B cell (primary cell): ENCODE measurements at regions not wholly inside any gene's neighbourhood (a gene's known extent, or its start where the extent isn't known, plus 50 kb on each side); places are given as distances from the start of the nearest gene placed in this dataset.

Experiments used
- EZH2 ChIP-seq: IDR thresholded peaks from 2 replicates; pipeline ENCODE4 v1.6.1; 2012; ENCODE audit warnings: borderline replicate concordance, low read depth, mild to moderate bottlenecking, moderate library complexity, low read length; ENCODE audit not compliant: insufficient read depth, poor library complexity, severe bottlenecking
- TF ChIP-seq, protein P1 (sequence below): fragments of 200-600 bp; IDR thresholded peaks from one replicate; pipeline ENCODE4 v1.8.0; 2022; ENCODE audit warnings: antibody characterized with exemption, mild to moderate bottlenecking

DNA sequence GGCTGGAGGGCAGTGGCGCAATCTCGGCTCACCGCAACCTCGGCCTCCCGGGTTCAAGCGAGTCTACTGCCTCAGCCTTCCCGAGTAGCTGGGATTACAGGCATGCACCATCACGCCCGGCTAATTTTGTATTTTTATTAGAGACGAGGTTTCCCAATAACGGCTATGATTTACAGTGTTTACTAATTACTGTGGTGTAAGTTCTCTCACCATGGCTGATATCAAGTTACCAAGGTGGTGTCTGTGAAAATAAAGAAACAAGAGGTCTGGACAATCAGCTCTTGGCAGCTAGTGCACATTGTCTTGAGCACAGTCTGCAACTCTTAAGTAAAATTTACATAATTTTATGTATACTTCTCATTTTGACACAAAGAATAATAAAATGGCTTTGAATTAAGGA lies 385.5 kb upstream of the COX7C start:
- TF ChIP-seq, protein P1, sequence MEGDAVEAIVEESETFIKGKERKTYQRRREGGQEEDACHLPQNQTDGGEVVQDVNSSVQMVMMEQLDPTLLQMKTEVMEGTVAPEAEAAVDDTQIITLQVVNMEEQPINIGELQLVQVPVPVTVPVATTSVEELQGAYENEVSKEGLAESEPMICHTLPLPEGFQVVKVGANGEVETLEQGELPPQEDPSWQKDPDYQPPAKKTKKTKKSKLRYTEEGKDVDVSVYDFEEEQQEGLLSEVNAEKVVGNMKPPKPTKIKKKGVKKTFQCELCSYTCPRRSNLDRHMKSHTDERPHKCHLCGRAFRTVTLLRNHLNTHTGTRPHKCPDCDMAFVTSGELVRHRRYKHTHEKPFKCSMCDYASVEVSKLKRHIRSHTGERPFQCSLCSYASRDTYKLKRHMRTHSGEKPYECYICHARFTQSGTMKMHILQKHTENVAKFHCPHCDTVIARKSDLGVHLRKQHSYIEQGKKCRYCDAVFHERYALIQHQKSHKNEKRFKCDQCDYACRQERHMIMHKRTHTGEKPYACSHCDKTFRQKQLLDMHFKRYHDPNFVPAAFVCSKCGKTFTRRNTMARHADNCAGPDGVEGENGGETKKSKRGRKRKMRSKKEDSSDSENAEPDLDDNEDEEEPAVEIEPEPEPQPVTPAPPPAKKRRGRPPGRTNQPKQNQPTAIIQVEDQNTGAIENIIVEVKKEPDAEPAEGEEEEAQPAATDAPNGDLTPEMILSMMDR: no peak
- no peak for TF ChIP-seq EZH2
